Daoy (cell line): ENCODE measurements at regions not wholly inside any gene's neighbourhood (a gene's known extent, or its start where the extent isn't known, plus 50 kb on each side); places are given as distances from the start of the nearest gene placed in this dataset.
"Not testable (repeated sequence)": the region's sequence is repeated elsewhere in the genome, so short reads cannot be mapped to it uniquely, and the experiment has no call there.

Experiments
- DNase-seq: peaks from one replicate; pipeline ENCODE4 v3.0.0-alpha.2; 2015; ENCODE audit warnings: low read depth

GRCh38 chr3:101913168-101913567, 63.9 kb downstream of the NFKBIZ start:
- DNase-seq = no peak

GRCh38 chr3:101917761-101918160, 68.4 kb downstream of the NFKBIZ start:
- not testable (repeated sequence) for DNase-seq

DNA sequence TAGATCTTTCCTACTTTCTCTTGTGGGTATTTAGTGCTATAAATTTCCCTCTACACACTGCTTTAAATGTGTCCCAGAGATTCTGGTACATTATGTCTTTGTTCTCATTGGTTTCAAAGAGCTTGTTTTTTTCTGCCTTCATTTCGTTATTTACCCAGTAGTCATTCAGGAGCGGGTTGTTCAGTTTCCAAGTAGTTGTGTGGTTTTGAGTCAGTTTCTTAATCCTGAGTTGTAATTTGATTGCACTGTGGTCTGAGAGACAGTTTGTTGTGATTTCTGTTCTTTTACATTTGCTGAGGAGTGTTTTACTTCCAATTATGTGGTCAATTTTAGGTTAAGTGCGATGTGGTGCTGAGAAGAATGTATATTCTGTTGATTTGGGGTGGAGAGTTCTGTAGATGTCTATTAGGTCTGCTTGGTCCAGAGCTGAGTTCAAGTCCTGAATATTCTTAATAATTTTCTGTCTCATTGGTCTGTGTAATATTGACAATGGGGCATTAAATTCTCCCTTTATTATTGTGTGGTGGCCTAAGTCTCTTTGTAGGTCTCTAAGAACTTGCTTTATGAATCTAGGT, 72.9 kb downstream of the NFKBIZ start:
- not testable (repeated sequence) for DNase-seq

- DNase-seq = not testable (repeated sequence)
Measured at GRCh38 chr3:101924621-101925020, 75.3 kb downstream of the NFKBIZ start.

- DNase-seq = not testable (repeated sequence)
Measured at GRCh38 chr3:101925124-101925523, 75.8 kb downstream of the NFKBIZ start.

DNA sequence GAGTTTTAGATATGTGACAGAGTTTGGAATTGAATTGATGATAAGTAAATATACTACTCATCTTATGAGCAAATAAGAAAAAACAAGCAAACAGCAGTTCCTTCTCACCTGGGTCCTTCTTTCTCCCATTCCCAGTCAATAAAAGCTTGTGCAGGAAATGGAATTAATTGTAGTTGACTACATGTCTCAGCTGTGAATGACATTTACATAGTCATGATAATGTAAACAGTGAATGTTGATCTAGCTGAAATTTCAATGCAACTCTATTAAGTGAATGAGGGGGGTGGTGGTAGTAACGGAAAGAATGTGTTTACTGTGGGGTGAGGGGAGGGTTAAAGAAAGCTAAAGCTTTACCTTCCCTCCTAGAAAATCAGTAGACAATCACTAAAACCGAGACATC, 76.2 kb downstream of the NFKBIZ start:
- no peak for DNase-seq

- peak; percentile 69 for DNase-seq
Measured at GRCh38 chr3:101926594-101927105, 77.3 kb downstream of the NFKBIZ start.

DNA sequence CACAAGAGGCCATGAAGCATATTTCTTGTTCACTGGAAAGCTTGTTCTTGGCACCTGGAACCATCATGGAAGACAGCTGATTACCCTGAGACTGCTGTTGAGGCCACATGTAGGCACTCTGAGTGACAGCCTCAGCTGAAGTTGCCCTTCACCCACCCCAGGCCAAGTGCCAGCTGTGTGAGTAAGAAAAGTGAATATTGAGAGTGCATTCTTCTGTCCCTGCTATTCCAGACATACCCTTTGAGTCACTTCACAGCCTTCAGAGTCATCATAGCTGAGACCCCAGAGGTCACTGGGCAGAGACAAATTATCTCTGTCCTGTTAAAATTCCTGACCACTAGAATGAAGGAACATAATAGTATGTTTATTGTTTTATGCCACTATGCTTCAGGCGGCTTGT, 79.6 kb downstream of the NFKBIZ start:
- peak; percentile 87 for DNase-seq

- no peak for DNase-seq
Measured at GRCh38 chr3:101931081-101931480, 81.8 kb downstream of the NFKBIZ start.

DNA sequence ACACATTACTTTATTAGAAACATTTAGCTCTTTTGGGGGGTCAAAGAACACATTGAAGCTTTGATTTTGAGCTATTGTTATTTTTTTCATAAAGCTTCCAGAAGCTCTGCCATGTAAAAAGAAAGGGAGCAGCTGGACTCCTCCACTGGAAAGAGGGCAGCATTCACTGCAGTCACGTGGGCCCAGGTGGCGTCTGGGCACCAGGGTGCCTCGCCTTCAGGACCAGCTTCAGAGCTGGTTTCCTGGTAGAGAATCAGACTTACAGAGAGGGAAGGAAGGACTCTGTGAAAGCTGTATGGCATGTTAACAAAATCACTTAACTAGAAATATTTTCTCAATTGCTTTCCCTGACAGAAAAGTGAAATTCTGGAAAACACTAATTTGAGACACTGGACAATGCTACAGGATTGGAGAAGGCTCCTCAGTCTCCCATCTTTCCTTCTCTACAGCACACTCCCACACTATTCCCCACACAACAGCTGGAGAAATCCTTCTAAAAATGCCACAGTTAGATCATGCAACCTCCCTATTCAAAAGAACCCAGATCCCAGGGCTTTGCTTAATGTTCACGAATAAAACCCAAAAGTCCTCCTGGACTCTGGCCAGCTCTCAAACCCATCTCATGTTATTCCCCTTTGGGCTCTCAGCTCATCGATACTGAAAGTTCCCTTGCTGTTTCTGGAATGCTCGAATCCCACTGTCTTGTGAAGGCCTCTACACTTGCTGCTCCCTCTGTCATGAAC, 83.2 kb downstream of the NFKBIZ start:
- no peak for DNase-seq

- DNase-seq = peak; percentile 86
Measured at GRCh38 chr3:101936419-101937356, 87.4 kb downstream of the NFKBIZ start.

- no peak for DNase-seq
Measured at GRCh38 chr3:101938262-101938847, 89.0 kb downstream of the NFKBIZ start.

GRCh38 chr3:101939361-101940049, 90.2 kb downstream of the NFKBIZ start:
- no peak for DNase-seq

DNA sequence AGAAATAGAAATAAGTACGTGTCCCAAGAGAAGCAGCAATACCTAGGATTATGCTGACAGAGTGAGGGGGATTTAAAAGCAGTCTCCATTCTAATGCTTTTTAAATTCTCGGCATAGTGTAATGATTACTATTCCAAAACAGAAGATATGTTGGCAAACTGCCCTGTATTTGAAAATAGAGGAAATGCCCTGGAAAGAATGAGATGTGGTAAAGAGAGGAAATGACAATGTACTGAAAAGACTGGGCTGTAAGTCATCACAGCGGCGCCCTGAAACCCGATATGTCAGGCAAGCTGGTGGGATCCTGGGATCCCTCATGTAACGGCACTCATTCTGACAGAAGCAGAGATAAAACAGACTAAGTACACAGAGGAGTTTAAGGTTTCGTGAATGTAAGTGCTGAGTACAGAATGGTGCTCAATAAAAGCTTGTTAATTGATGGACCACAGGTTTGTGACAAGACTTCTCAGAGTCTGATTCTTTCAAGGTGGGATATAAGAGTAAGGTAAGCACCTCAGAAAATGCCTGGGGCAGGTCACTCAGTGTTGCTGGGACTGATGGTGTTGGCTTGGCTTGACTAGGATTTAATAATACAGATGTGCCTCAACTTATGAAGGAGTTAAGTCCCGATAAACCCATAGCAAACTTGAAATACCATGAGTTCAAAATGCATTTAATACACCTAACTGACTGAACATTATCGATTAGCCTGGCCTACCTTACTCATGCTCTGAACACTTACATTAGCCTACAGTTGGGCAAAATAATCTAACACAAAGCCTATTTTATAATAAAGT, 91.4 kb downstream of the NFKBIZ start:
- peak; percentile 97 for DNase-seq

DNA sequence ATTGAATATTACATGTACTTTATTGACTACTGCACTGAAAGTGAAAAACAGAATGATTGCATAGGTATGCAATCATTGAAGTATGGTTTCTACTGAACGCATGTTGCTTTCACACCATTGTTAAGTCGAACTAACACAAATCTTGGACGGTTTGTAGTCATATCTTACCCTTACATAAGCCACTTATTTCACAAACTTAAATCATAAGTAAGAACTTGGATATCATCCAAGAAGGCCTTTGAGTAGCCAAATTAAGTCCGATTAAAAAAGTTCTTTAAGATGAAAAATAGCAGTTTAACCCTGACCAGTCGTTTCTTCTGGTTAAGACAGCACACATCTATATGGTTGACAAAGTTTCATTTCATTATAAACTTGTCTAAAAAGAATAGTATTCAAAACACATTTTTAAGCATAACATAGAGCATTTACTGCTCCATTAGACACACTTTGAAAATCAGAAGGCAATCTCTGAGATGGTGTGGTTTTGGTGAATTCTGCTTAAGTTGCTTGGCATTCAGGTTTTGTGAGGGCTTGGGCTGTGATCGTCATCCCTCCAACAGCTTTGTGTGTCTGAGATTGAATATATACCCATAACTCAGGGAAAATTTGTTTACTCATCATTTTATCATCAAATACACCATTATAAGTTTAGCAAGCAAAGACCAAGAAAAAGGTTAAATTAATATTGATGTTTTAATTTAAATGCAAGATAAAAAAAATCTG, 92.2 kb downstream of the NFKBIZ start:
- peak; percentile 66 for DNase-seq

- DNase-seq = no peak
Measured at GRCh38 chr3:101942356-101942755, 93.0 kb downstream of the NFKBIZ start.

DNA sequence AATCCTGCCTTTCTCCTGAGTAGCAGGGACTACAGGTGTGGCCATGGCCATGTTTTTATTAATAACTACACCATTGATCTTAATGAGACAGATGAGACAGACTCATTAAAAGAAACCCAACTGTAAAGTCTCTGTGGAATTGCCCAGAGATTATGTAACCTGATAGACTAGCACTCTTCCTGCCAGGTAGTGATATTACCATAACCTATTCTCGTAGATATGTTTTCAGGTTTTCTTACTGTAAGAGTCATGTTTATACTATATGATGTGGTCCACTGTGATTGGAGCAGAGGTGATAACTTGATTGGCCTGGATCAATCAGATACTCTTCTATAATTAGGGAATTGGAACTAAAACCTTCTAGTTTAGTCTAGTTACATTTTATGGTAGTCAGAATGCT, 93.7 kb downstream of the NFKBIZ start:
- DNase-seq = no peak

DNA sequence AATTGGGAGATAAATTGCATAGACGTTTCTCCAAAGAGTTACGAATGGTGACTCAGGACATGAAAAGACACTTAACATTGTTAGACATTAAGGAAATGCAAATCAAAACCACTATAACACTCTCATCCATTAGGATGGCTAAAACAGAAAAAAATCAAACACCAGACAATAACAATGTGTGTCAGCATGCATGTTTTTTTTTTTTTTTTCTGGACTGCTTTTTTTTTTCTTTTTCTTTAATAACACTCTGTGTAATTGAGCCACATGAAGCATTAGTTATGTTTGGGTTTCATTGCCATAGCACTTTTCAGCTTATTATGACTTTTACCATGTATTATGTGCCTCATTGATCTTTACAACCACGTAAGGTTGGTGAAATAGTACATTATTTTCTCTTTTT, 95.0 kb downstream of the NFKBIZ start:
- peak; percentile 44 for DNase-seq

DNA sequence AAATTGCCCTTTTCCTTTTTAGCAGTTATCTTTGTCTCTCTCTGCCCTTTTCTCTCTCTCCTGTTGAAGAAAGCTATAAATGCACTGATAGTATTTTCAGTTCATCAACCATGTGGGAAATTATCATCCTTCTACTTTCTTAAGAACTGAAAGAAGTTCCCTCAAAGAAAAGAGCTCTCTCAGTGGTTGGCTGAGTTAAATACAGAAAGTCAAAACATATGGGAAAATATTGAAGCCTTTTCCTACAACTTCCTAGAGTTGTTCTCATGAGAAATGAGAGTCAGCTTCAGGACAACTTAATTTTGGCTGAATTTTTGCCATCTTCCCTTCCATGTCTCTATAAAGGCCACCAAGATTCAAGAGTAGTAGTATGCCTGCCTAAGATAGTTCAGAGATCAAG, 96.7 kb downstream of the NFKBIZ start:
- no peak for DNase-seq

DNA sequence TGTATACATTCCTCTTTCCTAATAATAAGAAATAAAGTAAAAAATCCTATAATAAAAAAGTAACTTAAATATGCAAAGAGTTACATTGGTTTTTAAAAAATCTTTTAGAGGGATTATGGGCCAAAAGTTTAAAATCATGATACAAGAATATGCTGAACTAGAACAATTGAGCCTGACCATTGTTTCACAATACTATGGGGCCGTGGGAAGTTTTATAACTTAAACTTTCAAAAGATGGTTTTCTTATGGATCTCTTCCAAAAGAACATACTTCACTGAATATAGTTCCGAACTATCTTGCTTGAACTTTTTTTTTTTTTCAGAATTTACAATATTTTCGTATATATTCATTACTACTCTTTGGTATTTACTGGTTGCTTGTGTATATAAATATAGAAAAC, 97.6 kb downstream of the NFKBIZ start:
- DNase-seq = no peak
